GM03348 (cell line): ENCODE measurements at regions not wholly inside any gene's neighbourhood (a gene's known extent, or its start where the extent isn't known, plus 50 kb on each side); places are given as distances from the start of the nearest gene placed in this dataset.
"Not testable (repeated sequence)": the region's sequence is repeated elsewhere in the genome, so short reads cannot be mapped to it uniquely, and the experiment has no call there.

Experiments
- DNase-seq: peaks from one replicate; pipeline ENCODE4 v3.0.0; 2012; ENCODE audit warnings: low spot score

- no peak for DNase-seq
Measured at GRCh38 chr9:90060256-90060655, 455.4 kb downstream of the GADD45G start.

GRCh38 chr9:90061187-90061586 lies 456.4 kb downstream of the GADD45G start:
- DNase-seq, result no peak

GRCh38 chr9:90062982-90063381 lies 458.2 kb downstream of the GADD45G start:
- DNase-seq, result no peak

- no peak for DNase-seq
Measured at GRCh38 chr9:90064248-90064647, 459.4 kb downstream of the GADD45G start.

DNA sequence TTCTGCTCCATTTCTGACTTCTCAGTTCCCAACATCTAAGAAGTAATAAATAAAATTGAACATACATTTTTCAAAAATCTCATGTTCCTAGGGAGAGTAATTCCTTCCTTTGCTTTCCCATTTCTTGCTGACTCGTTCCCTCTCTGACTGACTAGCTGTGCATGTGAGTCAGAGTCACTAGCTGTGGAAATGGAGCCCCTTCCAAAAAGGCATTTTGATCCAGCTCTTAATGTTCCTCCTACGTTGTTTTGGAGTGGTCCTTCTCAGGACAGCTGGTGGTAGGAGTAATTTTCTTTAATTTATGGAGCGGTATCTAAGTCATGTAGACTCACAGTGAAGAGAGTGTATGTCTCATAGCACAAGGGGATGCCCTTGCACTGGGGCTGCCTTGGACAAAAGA lies 460.2 kb downstream of the GADD45G start:
- no peak for DNase-seq

- DNase-seq, result no peak
Measured at GRCh38 chr9:90065851-90066250, 461.0 kb downstream of the GADD45G start.

DNA sequence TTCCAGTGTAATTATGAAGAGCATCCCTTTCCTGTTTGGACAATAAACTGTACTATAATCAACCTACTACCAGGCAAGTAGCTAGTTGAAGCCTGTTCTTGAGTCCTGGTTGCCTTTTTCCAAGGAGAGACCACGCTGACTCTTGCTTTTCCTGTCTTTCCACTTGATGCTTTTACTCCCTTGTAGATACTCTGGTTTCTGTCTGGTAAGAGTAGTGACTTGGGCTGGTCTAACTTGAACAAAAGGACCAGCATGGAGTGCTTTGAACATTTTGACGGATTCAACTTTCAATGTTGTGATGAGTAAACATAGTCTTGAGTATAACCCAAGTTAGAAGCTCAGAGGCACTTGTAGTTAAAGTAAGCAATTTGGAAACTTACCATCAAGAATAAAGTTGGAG lies 464.3 kb downstream of the GADD45G start:
- no peak for DNase-seq

- no peak for DNase-seq
Measured at GRCh38 chr9:90070056-90070455, 465.2 kb downstream of the GADD45G start.

DNA sequence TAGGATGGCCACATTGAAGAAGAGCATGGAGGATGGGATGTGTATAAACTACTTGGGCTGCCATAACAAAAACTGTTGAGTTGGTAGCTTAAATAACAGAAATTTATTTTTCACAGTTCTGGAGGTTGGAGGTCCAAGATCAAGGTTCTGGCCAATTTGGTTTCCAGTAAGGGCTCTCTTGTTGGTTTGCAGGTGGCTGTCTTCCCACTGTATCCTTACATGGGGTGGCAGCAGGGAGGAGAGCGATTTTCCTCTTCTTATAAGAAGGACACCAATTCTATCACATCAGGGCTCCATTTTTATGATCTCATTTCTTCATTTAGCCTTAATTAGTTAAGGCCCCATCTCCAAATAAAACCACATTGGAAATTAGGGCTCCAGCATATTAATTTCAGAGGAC lies 465.7 kb downstream of the GADD45G start:
- no peak for DNase-seq

DNA sequence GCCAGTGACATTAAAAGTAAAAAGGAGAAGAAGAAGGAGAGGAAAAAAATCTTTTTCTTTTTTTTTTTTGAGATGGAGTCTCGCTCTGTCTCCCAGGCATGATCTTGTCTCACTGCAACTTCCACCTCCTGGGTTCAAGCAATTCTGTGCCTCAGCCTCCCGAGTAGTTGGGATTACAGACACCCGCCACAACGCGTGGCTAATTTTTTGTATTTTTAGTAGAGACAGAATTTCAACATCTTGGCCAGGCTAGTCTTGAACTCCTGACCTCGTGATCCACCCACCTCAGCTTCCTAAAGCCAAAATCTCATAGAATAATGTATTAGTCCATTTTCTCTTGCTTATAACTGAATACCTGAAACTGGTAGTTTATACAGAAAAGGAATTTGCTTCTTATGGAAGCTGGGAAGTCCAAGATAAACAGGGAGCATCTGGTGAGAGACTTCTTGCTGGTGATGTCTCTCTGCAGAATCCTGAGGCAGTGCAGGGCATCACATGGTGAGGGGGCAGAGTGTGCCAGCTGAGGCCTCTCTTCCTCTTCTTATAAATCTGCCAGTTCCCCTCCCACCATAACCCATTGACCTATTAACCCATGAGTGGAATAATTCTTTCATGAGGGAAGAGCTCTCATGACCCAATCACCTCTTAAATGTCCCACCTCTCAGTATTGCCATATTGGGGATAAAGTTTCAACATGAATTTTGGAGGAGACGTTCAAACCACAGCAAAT lies 466.3 kb downstream of the GADD45G start:
- no peak for DNase-seq

DNA sequence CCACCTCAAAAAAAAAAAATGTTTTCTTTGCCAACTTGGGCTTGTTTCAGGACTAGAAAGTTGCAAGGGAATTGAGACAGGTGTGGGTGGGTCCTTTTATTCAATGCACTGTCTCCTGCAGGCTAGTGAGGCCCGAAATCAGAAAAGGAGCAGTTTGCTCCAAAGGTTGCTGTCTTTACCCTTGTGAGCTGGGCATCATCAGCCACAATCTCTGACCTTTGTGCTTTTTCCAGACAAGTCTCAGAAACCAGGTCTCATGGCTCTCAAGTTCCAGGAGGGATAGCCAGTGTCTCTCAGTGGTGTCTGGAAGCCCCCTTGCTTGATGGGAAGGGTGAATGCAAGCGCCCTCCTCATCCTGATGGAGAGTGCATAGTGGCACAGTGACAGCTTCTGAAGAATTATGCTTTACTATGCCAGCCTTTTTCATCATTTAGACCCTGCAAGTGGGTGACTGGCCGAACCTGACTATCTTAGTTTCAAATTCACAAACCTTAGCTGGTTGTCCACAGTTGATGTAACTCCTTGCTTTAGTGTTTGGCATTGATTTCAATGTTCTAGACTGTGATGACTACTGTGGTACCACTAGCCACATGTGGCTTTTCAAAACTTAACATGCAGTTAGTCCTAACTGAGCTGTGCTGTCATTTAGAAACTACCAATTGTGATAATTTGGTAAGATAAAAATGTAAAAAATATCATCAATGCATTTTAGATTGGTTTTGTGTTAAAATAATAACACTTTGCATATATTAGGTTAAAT lies 468.6 kb downstream of the GADD45G start:
- DNase-seq, result no peak

DNA sequence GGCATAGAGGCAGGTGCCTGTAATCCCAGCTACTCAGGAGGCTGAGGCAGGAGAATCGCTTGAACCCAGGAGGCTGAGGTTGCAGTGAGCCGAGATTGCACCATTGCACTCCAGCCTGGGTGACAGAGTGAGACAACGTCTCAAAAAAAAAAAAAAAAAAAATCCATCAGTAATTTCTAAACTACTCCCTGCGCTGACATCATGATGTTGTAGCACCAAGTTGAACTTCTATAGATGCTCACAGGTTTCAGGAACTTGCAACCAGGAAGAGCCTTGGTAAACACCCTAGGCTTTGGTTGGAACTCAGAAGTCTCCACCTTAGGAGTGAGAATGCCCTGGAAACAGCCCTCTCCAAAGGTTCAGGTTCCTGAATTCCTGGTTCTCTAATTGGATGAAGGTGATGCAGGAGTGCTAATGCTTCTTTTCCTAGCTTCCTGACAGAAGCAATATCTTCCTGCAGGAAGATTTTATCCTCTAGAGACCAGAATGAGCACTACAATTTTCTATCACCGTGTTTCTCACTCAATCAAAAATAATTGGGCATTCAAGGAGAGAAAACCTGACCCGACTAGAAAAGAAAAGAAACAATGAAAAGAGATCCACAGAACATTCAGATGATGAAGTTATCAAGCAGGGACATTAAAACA lies 469.6 kb downstream of the GADD45G start:
- no peak for DNase-seq

DNA sequence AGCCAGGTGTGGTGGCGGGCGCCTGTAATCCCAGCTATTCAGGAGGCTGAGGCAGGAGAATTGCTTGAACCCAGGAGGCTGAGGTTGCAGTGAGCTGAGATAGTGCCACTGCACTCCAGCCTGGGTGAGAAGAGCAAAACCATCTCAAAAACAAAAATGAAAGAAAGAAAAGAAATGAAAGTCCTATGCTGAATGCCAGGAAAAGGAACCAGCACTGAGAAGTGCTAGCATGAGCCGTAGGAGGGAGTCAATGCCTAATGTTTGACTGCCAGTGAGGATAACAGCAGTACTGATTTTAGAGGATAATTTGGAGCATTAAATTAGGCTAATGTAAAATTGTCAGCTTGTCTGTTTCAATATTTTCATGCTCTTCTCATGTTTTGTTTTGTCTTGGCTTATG lies 472.8 kb downstream of the GADD45G start:
- not testable (repeated sequence) for DNase-seq

GRCh38 chr9:90078988-90079421 lies 474.2 kb downstream of the GADD45G start:
- DNase-seq, result no peak

GRCh38 chr9:90085633-90086032 lies 480.8 kb downstream of the GADD45G start:
- DNase-seq, result no peak

DNA sequence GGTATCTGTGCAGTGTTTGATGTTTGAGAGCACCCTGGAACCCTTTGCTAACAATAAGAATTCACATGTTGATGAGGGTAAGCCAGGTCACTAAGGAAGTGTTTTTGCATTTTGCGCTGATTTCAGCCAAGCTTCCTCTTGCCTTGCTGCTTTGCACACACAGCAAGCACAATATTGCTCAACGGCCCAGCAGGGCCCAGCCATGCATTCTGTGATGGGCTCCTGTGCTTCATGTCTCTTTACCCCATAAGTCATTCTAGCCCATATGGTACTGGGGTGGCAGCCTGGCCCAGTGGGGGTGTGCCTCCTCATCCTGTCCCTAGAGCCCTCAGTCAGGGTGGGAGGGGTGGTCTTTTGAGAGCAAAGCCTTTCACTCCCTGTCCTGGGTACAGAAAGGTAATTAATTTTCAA lies 481.3 kb downstream of the GADD45G start:
- no peak for DNase-seq

DNA sequence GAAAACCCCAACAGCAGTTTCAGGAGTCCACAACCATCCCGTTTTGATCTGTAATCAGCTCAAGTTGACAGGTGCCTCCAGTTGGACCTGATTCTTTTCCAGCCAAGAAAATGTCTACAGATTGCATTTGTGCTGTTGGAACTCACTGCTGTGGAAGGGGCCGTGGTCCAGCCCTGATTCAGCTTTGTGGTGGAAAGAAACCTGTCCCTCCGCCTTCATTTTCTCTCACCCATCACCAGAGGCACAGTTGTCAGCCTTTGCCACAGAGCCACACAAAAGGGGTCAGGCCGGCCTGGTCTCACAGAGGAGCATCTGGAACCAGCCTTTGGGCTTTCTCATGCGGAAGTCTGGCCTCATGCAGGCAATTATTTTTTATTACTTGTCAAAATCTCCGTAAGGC lies 483.6 kb downstream of the GADD45G start:
- DNase-seq, result no peak

- DNase-seq, result no peak
Measured at GRCh38 chr9:90088856-90089255, 484.0 kb downstream of the GADD45G start.

GRCh38 chr9:90090997-90091396 lies 486.2 kb downstream of the GADD45G start:
- DNase-seq, result no peak

DNA sequence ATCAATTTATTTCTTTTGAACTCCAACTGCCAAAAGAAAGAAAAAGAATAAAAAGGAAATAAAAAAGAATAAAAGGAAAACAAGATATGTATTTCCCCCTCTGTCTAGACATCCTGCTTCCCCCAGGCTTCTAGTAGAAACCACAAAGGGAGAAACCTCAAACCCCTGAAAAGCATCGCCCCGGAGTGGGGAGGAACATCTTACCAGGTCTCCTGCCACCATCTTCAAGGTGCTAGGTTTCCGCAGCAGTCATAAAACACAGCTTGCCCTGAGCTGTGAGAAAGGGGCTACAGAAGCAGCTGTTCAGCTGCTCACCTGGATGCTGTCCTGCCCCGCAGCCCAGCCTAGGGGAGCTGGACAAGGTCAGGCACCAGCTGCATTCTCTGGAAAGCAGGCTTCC lies 487.7 kb downstream of the GADD45G start:
- DNase-seq, result no peak

DNA sequence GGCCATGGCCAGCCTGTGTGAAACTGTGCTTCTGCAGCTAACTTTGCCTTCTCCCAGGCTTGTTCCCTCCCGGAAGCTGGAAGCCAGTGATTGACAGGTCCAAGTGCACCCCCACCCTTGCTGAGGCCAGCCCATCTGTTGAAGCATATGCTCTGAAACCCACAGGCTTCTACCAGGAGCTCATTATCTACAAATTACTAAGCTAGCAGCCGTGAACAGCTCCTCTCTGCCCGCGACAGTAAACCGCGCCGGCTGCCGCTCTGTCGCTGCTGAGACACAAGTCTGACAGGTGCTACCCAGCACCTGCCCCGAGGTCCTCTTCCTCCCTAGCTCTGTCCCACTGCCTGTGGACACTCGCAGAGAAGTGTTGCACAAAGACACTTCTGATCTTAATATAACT lies 490.9 kb downstream of the GADD45G start:
- DNase-seq, result no peak

DNA sequence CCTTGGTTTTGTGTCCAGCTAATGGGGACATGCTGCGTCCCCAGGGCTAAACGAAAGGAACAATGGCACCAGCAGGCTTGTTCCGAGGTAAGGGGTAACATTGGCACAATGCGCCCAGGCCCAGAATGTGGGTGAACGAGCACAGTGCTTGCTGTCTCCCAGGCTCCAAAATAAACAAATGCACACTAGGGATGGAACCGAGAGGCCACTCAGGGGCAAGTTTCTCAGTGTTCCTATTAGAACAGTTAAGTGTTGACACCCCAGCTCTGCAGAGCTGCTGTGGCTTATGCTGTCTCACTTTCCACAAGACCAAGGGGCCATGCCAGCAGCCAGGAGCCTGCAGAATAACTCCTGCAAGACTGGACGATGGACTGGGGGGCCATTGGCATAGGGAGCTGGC lies 492.4 kb downstream of the GADD45G start:
- DNase-seq, result no peak

- DNase-seq, result no peak
Measured at GRCh38 chr9:90098408-90098807, 493.6 kb downstream of the GADD45G start.
